PC-3 (cell line): ENCODE measurements at regions not wholly inside any gene's neighbourhood (a gene's known extent, or its start where the extent isn't known, plus 50 kb on each side); places are given as distances from the start of the nearest gene placed in this dataset.

ENCODE experiments used
- EZH2 ChIP-seq: fragments of 300-600 bp; sonication (generic); IDR thresholded peaks from one replicate; pipeline ENCODE4 v1.6.1; 2017; ENCODE audit warnings: antibody characterized with exemption, mild to moderate bottlenecking, low read length; ENCODE audit not compliant: unreplicated experiment
- EZH2phosphoT487 ChIP-seq: fragments of 300-600 bp; sonication (generic); IDR thresholded peaks from 2 replicates; pipeline ENCODE4 v1.6.1; 2018; ENCODE audit warnings: mild to moderate bottlenecking, antibody characterized with exemption, low read length, borderline replicate concordance
- TF ChIP-seq, protein P1 (sequence below): fragments of 300-600 bp; sonication (generic); conservative IDR thresholded peaks from 2 replicates; pipeline ENCODE4 v1.5.1; 2017; ENCODE audit warnings: antibody characterized with exemption, low read depth, mild to moderate bottlenecking, low read length

DNA sequence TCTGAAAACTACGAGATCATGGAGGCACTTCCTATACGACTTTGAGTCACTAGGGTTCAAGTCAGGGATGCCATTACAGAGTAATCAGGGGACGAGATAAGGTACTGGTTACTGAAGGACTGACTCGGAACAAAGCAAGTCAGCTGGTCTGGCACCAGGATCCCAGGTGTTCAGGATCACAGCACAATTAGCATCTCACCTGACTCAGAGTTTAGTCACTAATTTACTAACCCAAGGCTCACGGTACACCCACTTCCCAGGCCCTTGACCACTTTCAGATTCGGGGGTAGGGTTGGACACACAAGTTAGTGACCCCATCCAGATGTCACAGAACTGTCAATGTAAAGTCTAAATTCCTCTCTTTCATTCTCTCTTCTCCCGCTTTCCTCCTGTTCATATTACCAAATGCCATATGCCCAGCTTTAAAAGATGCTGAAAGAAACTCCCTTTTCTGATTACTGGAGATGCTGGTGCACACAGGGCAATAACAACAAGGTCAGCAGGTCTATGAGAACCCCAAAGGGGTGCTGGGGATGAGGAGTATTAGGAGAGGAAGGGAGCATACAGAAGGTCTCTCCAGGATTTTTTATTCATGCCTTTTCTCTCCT lies 657.8 kb downstream of the TLE1 start:
- TF ChIP-seq, protein P1, sequence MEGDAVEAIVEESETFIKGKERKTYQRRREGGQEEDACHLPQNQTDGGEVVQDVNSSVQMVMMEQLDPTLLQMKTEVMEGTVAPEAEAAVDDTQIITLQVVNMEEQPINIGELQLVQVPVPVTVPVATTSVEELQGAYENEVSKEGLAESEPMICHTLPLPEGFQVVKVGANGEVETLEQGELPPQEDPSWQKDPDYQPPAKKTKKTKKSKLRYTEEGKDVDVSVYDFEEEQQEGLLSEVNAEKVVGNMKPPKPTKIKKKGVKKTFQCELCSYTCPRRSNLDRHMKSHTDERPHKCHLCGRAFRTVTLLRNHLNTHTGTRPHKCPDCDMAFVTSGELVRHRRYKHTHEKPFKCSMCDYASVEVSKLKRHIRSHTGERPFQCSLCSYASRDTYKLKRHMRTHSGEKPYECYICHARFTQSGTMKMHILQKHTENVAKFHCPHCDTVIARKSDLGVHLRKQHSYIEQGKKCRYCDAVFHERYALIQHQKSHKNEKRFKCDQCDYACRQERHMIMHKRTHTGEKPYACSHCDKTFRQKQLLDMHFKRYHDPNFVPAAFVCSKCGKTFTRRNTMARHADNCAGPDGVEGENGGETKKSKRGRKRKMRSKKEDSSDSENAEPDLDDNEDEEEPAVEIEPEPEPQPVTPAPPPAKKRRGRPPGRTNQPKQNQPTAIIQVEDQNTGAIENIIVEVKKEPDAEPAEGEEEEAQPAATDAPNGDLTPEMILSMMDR = no peak
- TF ChIP-seq EZH2 = no peak
- TF ChIP-seq EZH2phosphoT487 = no peak
